ENCODE measurements at regions not wholly inside any gene's neighbourhood (a gene's known extent, or its start where the extent isn't known, plus 50 kb on each side); places are given as distances from the start of the nearest gene placed in this dataset.

DNA sequence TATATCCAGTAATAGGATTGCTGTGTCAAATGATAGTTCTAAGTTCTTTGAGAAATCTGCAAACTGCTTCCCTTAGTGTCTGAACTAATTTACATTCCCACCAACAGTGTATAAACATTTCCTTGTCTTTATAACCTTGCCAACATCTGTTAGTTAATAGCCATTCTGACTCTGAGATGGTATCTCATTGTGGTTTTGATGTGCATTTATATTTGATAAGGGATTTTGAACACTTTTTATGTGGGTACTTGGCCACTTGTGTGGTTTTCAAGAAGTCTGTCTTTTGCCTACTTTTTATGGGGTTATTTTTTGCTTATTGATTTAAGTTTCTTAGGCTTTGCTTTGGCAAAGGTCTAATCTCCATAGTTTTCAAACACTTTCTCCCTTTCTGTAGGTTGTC, 189.9 kb upstream of the CXCL13 start:
- intact Hi-C loops (cut with micrococcal nuclease; ENCODE audit: unreplicated experiment) (no loop called here), in situ Hi-C loops (cut with HindIII; ENCODE audit: extremely low pct_ligation_motif_present, low pct_unique_long_range_greater_than_20kb) (no loop called here)
- H2AFZ ChIP-seq (ENCODE audit: low read length), result no peak overlapping the region
- no peak overlapping the region for H3K27ac ChIP-seq (ENCODE audit: extremely low read length, insufficient read depth, low read length)
- H3K9ac ChIP-seq (ENCODE audit: insufficient read depth, low read depth, low read length), result no peak overlapping the region
- DNase-seq (ENCODE audit: low spot score) (no peak), ATAC-seq (no peak), FAIRE-seq (no peak)
- TF ChIP-seq PHF20 (CRISPR knock-in tag; IDR thresholded peaks at IDR 0.05) (no peak), ZNF772 (CRISPR knock-in tag; IDR thresholded peaks at IDR 0.05) (no peak), CREM (IDR thresholded peaks at IDR 0.05) (no peak), CREM (CRISPR knock-in tag; IDR thresholded peaks at IDR 0.05) (no peak), ZNF383 (CRISPR knock-in tag; IDR thresholded peaks at IDR 0.05; ENCODE audit: borderline replicate concordance) (no peak), CHD4 (IDR thresholded peaks at IDR 0.05; ENCODE audit: borderline replicate concordance, low read length) (no peak), PCBP1 (IDR thresholded peaks at IDR 0.05; ENCODE audit: borderline replicate concordance, low read depth, low read length) (no peak), SRY (CRISPR knock-in tag; IDR thresholded peaks at IDR 0.05) (no peak), MLLT10 (CRISPR knock-in tag; IDR thresholded peaks at IDR 0.05) (no peak), RFX3 (CRISPR knock-in tag; IDR thresholded peaks at IDR 0.05) (no peak), HES4 (CRISPR knock-in tag; IDR thresholded peaks at IDR 0.05; ENCODE audit: borderline replicate concordance) (no peak), ZNF83 (CRISPR knock-in tag; IDR thresholded peaks at IDR 0.05; ENCODE audit: borderline replicate concordance) (no peak), MXI1 (IDR thresholded peaks at IDR 0.05; ENCODE audit: borderline replicate concordance, low read depth, low read length) (no peak), ZNF773 (CRISPR knock-in tag; IDR thresholded peaks at IDR 0.05; ENCODE audit: borderline replicate concordance) (no peak)
- TF ChIP-seq, protein P1, sequence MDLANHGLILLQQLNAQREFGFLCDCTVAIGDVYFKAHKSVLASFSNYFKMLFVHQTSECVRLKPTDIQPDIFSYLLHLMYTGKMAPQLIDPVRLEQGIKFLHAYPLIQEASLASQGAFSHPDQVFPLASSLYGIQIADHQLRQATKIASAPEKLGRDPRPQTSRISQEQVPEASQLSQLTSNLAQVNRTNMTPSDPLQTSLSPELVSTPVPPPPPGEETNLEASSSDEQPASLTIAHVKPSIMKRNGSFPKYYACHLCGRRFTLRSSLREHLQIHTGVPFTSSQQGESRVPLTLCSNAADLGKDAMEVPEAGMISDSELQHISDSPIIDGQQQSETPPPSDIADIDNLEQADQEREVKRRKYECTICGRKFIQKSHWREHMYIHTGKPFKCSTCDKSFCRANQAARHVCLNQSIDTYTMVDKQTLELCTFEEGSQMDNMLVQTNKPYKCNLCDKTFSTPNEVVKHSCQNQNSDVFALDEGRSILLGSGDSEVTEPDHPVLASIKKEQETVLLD (CRISPR knock-in tag; IDR thresholded peaks at IDR 0.05; ENCODE audit: low read depth), result no peak
- TF ChIP-seq, protein P2, sequence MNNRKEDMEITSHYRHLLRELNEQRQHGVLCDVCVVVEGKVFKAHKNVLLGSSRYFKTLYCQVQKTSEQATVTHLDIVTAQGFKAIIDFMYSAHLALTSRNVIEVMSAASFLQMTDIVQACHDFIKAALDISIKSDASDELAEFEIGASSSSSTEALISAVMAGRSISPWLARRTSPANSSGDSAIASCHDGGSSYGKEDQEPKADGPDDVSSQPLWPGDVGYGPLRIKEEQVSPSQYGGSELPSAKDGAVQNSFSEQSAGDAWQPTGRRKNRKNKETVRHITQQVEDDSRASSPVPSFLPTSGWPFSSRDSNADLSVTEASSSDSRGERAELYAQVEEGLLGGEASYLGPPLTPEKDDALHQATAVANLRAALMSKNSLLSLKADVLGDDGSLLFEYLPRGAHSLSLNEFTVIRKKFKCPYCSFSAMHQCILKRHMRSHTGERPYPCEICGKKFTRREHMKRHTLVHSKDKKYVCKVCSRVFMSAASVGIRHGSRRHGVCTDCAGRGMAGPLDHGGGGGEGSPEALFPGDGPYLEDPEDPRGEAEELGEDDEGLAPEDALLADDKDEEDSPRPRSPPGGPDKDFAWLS (CRISPR knock-in tag; IDR thresholded peaks at IDR 0.05; ENCODE audit: borderline replicate concordance), result no peak
- TF ChIP-seq, protein P3, sequence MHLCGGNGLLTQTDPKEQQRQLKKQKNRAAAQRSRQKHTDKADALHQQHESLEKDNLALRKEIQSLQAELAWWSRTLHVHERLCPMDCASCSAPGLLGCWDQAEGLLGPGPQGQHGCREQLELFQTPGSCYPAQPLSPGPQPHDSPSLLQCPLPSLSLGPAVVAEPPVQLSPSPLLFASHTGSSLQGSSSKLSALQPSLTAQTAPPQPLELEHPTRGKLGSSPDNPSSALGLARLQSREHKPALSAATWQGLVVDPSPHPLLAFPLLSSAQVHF (CRISPR knock-in tag; IDR thresholded peaks at IDR 0.05), result no peak
- H3K9me3 ChIP-seq (ENCODE audit: low read length), result no peaks in the 10 kb centered on the region
- H3K27me3 ChIP-seq (ENCODE audit: control insufficient read depth in 1 of 2, insufficient read depth in 2 of 2, low read length in 2 of 2), result 0 out of 5 replicates have a peak, but pooled peaks cover 0 to 12% of the 10 kb centered on the region in 2 experiments
- H3K4me2 ChIP-seq (ENCODE audit: low read depth, low read length), result no peak overlapping the region
- no peaks in the 10 kb centered on the region for H3K4me1 ChIP-seq (ENCODE audit: insufficient read depth, low read length)
- no peak overlapping the region for H3K4me3 ChIP-seq (replicated peaks in 1 of 3; ENCODE audit: insufficient read depth in 1 of 3, low read depth in 2 of 3, low read length in 3 of 3)
- H3K36me3 ChIP-seq (replicated peaks in 1 of 2; ENCODE audit: control insufficient read depth in 1 of 2, insufficient read depth in 2 of 2, low read length in 2 of 2), result no peaks in the 10 kb centered on the region
- BruUV-seq (replicated peaks), result no TSS peak
- ChIA-PET POLR2A (no interaction called here), CTCF (ENCODE audit: low intra/inter-chr PET ratio, low total read pairs) (no interaction called here)
- no peaks in the 10 kb centered on the region for H3K79me2 ChIP-seq (ENCODE audit: insufficient read depth, low read length)
- no peaks in the 10 kb centered on the region for H4K20me1 ChIP-seq (ENCODE audit: insufficient read depth, low read length)

Measured in HepG2 (cell line).